NCI-H2196 treated with DMSO at 0.1 percent for 48 hours (cell line): ENCODE measurements at regions not wholly inside any gene's neighbourhood (a gene's known extent, or its start where the extent isn't known, plus 50 kb on each side); places are given as distances from the start of the nearest gene placed in this dataset.
A peak's percentile ranks its signal among the peaks of the same experiment; 100 is the strongest.

Experiments used
- DNase-seq: peaks from one replicate; lab custom pipeline; 2025; ENCODE audit not compliant: unreplicated experiment; lab: John Stamatoyannopoulos, UW

GRCh38 chr9:4386819-4387218, 87.0 kb upstream of the GLIS3 start:
- no peak for DNase-seq

GRCh38 chr9:4384750-4385149, 84.9 kb upstream of the GLIS3 start:
- DNase-seq, result no peak

DNA sequence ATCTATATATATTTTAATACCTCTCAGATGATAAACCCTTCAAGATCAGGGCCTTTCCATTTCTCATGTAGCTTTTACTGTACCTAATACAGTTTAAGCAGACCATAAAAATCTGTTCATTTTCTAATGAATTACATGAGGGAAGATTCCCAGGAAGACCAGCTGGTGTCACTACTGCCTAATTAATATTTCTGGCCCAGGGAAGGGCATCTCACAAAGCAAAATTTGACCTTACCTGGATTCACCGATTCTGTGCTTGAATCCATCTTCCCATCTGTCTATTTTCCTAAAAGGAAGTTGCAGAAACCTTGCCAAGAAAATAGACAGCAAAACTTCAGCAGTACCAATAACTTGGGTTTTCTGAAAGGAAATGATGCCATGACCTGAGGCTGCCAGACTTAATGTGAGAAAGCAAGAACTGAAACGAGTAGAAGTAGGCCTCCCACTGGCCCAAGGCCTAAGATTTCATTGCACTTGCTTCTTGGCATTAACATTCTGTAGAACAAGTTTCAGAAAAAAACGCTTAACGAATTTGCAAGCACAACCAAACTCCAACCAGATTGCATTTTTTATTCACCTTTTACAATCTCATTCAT, 83.0 kb upstream of the GLIS3 start:
- peak; percentile 56 for DNase-seq

DNA sequence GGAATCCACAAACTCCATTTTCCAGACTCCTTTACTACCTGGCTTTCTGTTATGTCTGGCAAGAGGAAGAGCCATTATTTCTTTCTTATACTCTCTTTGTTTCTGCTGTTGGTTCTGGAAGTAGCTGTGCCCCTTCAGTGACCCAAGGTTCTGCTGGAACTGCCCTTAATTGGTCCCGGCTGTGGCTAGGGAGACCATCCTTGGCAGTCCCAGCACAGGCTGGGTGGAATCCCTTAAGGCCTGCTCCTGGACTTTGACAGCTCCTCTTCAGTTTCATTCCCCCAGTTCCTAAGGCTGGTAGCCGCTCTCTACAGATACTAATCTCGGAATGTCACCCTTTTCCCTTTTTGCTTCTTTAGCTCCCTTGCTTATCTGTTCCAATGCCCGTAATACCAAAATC, 81.9 kb upstream of the GLIS3 start:
- DNase-seq, result no peak

GRCh38 chr9:4380406-4380805, 80.5 kb upstream of the GLIS3 start:
- DNase-seq, result no peak

DNA sequence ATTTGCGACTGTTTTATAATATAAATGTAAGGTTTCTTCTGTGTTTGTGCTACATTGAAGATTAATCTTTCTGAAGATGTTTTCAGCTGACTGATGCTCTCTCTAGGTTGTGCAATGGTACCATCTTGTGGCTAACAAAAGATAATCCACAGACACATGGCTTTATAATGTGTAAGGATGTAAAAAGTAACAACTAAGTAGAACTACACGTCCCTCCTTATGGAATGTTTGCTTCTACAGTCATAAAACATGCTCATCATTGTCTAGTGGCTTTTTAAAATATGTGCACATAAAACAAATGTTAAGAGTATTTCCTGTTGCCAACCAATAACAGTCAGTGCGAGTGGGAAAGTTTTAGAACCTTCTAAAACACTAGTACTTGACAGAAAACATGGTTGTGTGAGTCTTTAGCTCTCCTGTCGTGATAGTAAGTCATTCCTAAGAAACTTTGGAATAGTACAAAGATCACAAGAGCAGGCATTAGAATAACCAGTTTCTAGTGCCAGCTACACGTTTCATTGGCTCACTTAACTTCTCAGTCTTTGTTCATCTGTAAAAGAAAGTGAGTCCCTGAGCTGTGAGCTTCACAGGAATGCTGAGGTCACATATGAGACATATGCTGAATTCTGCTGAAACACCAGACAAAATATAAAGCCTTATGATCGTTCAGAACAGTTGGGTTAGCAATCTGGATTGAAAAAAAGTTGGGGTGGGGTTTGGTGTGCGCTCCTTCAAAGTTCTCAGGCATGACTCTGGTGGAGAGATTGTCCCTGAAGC, 75.7 kb upstream of the GLIS3 start:
- peak; percentile 15 for DNase-seq

DNA sequence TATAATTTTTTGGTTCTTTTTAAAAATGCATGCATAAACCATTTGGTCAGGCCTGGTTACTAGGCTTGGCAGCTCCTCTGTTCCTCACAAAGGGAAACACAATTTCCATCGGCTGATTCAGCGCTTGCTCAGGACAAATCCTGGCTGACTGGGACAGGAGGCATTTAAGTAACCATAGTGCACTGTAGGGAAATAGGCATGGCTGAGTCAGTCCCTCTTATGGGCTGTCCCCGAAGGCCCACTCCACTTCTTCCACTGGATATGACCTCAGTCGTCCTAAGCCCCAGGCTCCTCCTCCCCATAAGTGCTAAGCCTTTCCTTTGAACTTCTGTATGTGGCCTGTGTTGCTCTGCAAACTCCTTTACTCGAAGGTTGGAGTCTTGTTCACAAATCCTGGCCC, 71.2 kb upstream of the GLIS3 start:
- no peak for DNase-seq

GRCh38 chr9:4370501-4370900, 70.6 kb upstream of the GLIS3 start:
- no peak for DNase-seq

DNA sequence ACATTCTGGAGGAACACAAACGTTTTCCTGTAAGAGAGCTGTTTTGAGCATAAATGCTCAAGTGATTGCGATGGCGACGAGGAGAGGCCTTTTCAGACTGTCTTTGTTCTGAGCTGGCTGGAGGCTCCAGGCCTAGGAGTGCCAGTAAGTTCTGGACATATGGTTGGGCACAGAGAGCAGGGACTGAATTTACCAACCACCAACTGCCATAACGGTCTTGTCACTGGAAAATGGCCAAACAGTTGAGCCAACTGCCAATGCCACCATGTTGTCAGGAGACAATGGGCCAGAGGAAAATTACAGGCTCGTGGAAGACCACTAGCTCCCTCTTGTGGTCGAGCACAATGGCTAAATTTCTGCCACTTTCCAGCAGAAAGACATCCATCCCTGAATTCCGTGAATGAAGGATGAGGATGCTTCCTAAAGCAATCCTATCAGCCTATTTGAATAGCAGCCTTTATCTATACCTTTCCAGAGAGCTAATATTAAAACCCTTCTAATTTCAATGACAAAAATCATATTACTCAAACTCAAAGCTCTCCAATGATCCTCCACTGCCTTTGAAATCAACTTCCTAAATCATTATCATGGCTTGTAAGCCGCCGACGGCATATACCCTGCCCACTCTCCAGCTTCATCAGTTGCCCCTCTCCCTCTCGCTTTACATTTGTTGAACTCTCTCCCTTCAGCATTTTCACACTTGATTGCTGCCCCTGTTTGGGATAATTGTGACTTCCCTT, 66.9 kb upstream of the GLIS3 start:
- peak; percentile 60 for DNase-seq

- DNase-seq, result no peak
Measured at GRCh38 chr9:4365055-4365454, 65.2 kb upstream of the GLIS3 start.

DNA sequence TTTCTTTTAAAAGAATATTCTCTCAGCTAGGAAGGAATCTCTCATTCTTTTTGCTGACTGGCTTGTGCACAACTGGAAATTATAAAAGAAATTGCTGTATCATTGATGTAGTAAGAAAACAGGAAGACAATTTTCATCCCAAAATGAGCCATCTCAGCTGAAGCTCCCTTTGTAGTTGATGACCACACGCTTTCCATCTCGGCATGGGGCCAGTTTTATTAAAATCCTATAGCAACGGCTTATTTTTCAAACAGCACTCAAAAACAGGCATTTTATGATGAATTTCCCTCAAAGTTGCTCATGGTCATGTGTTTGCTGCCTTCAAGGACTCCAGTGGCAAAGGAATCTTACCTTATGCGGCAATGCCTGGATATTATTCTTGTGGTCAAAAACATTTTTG, 62.4 kb upstream of the GLIS3 start:
- DNase-seq, result no peak

- no peak for DNase-seq
Measured at GRCh38 chr9:4359016-4359415, 59.1 kb upstream of the GLIS3 start.

- no peak for DNase-seq
Measured at GRCh38 chr9:4357929-4358328, 58.1 kb upstream of the GLIS3 start.

- no peak for DNase-seq
Measured at GRCh38 chr9:4356306-4356705, 56.4 kb upstream of the GLIS3 start.

DNA sequence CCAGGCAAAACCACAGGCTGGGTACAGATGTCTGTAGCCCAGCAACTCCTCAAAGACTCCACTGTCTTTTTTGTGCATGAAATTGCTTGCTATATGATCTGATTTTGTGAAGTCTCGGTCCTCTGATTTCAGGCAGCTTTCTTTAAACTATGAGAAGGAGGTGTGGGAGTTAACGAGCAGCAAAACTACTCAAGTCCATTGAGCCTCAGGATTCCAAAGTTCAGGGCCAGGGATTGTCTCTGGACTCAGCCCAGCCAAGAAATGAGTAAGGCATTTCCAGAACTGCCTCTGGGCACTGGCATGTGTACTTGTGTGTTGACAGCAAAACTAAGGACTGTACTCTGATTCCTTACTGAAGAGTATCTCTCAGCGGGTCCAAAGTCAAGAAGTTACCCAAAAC, 53.4 kb upstream of the GLIS3 start:
- DNase-seq, result no peak

- DNase-seq, result no peak
Measured at GRCh38 chr9:4349816-4350418, 50.0 kb upstream of the GLIS3 start.
